Endothelial cell of umbilical vein (primary cell): ENCODE measurements at regions not wholly inside any gene's neighbourhood (a gene's known extent, or its start where the extent isn't known, plus 50 kb on each side); places are given as distances from the start of the nearest gene placed in this dataset.

Source experiments
- BruUV-seq: library from RNA; stranded (reverse); fragments of 400-500 nt; replicated peaks from 2 replicates; lab custom pipeline; 2021; lab: Mats Ljungman, UMichigan
- CTCF ChIA-PET: fragments of 300-600, 350-600 bp; sonication (Branson Sonifier 250); formaldehyde crosslinking; loops from one replicate; lab custom pipeline; 2021; ENCODE audit warnings: antibody characterized with exemption, inconsistent platforms; lab: Charles Lee
- POLR2A ChIA-PET: fragments of 300-600, 350-600 bp; sonication (Branson Sonifier 250); formaldehyde crosslinking; loops from one replicate; lab custom pipeline; 2021; ENCODE audit warnings: antibody characterized with exemption, inconsistent platforms; lab: Charles Lee
- DNase-seq: peaks from one replicate; pipeline ENCODE4 v3.0.0-alpha.2; 2011; ENCODE audit warnings: low read depth, low spot score
- FAIRE-seq: peaks from 2 replicates; lab custom pipeline; 2011; peaks lifted over from hg19 to GRCh38; lab: Jason Lieb, UNC
- H2AFZ ChIP-seq: 2 replicates; pipeline ENCODE4 v1.6.0; 2012; ENCODE audit warnings: low read depth, low read length, control low read depth, inconsistent platforms
- H3K27ac ChIP-seq: 2 replicates; pipeline ENCODE4 v1.5.1; 2011; ENCODE audit warnings: low read depth, mild to moderate bottlenecking, control low read depth, low read length, moderate library complexity; ENCODE audit not compliant: insufficient read depth
- H3K27me3 ChIP-seq, 2 experiments: 2 replicates each; pipeline versions ENCODE4 v1.6.0 to v1.6.1; 2011; ENCODE audit warnings: low read length in 2 of 2, mixed read lengths in 1 of 2; ENCODE audit not compliant: control insufficient read depth in 2 of 2, insufficient read depth in 2 of 2
- H3K36me3 ChIP-seq, 2 experiments: 2 replicates in 1 of 2; 3 replicates in 1 of 2; pipeline ENCODE4 v1.5.1; 2011; ENCODE audit warnings: low read length in 2 of 2, mild to moderate bottlenecking in 1 of 2, moderate library complexity in 1 of 2; ENCODE audit not compliant: control insufficient read depth in 2 of 2, insufficient read depth in 2 of 2; ENCODE audit errors: extremely low read depth in 1 of 2
- H3K4me1 ChIP-seq: 3 replicates; pipeline ENCODE4 v1.5.1; 2011; ENCODE audit warnings: mild to moderate bottlenecking, low read length; ENCODE audit not compliant: control insufficient read depth, insufficient read depth; ENCODE audit errors: extremely low read depth
- H3K4me2 ChIP-seq: 2 replicates; pipeline ENCODE4 v1.6.1; 2011; ENCODE audit warnings: low read length, control low read depth, mixed read lengths; ENCODE audit not compliant: insufficient read depth
- H3K4me3 ChIP-seq, 3 experiments: fragments of 200-600 bp in 1 of 3; sonication (generic), shearing (Covaris generic) in 1 of 3; replicated peaks in 1 of 3; 2 replicates each; pipeline ENCODE4 v1.5.1; 2011 to 2016; ENCODE audit warnings: control low read depth in 3 of 3, low read length in 3 of 3, mild to moderate bottlenecking in 2 of 3, inconsistent platforms in 1 of 3, low read depth in 1 of 3, moderate library complexity in 1 of 3; ENCODE audit not compliant: insufficient read depth in 1 of 3
- H3K79me2 ChIP-seq: 2 replicates; pipeline ENCODE4 v1.6.0; 2012; ENCODE audit warnings: low read length, inconsistent platforms; ENCODE audit not compliant: control insufficient read depth, insufficient read depth
- H3K9ac ChIP-seq: replicated peaks from 2 replicates; pipeline ENCODE3; 2011; ENCODE audit warnings: low read length, control low read depth; ENCODE audit not compliant: insufficient read depth; ENCODE audit errors: extremely low read depth
- H3K9me1 ChIP-seq: replicated peaks from 3 replicates; pipeline ENCODE4 v1.6.0; 2011; ENCODE audit warnings: mild to moderate bottlenecking, low read length; ENCODE audit not compliant: control insufficient read depth, insufficient read depth; ENCODE audit errors: extremely low read depth
- H3K9me3 ChIP-seq: replicated peaks from 2 replicates; pipeline ENCODE4 v1.5.1; 2012; ENCODE audit warnings: low read length, inconsistent platforms; ENCODE audit not compliant: control insufficient read depth, insufficient read depth
- H4K20me1 ChIP-seq: replicated peaks from 2 replicates; pipeline ENCODE3; 2011; ENCODE audit warnings: mild to moderate bottlenecking, low read length; ENCODE audit not compliant: control insufficient read depth, insufficient read depth; ENCODE audit errors: extremely low read depth
- CTCF ChIP-seq, 2 donors: IDR thresholded peaks; 1 replicate in 1 of 2; 2 replicates in 1 of 2; pipeline ENCODE4 v1.5.1; 2011; ENCODE audit warnings: low read length in 2 of 2, mild to moderate bottlenecking in 2 of 2, moderate library complexity in 2 of 2, control low read depth in 1 of 2, inconsistent platforms in 1 of 2, low read depth in 1 of 2; ENCODE audit not compliant: insufficient read depth in 1 of 2; ENCODE audit errors: extremely low read depth in 1 of 2
- EZH2 ChIP-seq: IDR thresholded peaks from 2 replicates; pipeline ENCODE4 v1.6.1; 2012; ENCODE audit warnings: borderline replicate concordance, low read depth, mild to moderate bottlenecking, moderate library complexity, low read length, inconsistent platforms; ENCODE audit not compliant: severe bottlenecking
- FOS ChIP-seq: IDR thresholded peaks from 2 replicates; pipeline ENCODE4 v1.6.1; 2011; ENCODE audit warnings: mild to moderate bottlenecking, low read length, moderate library complexity, borderline replicate concordance; ENCODE audit not compliant: insufficient read depth
- GATA2 ChIP-seq: IDR thresholded peaks from 2 replicates; pipeline ENCODE4 v1.7.0; 2011; ENCODE audit warnings: low read depth, mild to moderate bottlenecking, moderate library complexity, mixed read lengths, low read length; ENCODE audit not compliant: insufficient read length, insufficient read depth
- JUN ChIP-seq: IDR thresholded peaks from 2 replicates; pipeline ENCODE4 v1.6.1; 2011; ENCODE audit warnings: borderline replicate concordance, low read depth; ENCODE audit not compliant: insufficient read length, insufficient read depth
- MAX ChIP-seq: IDR thresholded peaks from 2 replicates; pipeline ENCODE4 v1.6.1; 2011; ENCODE audit not compliant: insufficient read depth, insufficient read length
- MYC ChIP-seq: IDR thresholded peaks from one replicate; pipeline ENCODE4 v1.6.1; 2011; ENCODE audit warnings: mild to moderate bottlenecking, low read depth, low read length
- POLR2A ChIP-seq: IDR thresholded peaks from 2 replicates; pipeline ENCODE4 v1.6.1; 2012; ENCODE audit warnings: low read depth, mild to moderate bottlenecking, control low read depth, low read length
- POLR2AphosphoS5 ChIP-seq: IDR thresholded peaks from 2 replicates; pipeline ENCODE4 v1.6.1; 2012; ENCODE audit warnings: low read depth, mild to moderate bottlenecking, control low read depth, low read length, moderate library complexity; ENCODE audit not compliant: insufficient read depth
- dilution Hi-C: fragments of 300-500 bp; cut with MboI; formaldehyde crosslinking; loops from one replicate; pipeline ENCODE4 v1.15.0; 2019; ENCODE audit warnings: low sequenced_read_pairs; ENCODE audit not compliant: extremely low pct_ligation_motif_present
- intact Hi-C: fragments of 100-400 bp; cut with micrococcal nuclease; formaldehyde crosslinking; loops from one replicate; pipeline ENCODE4 v1.10.0; 2022

GRCh38 chr3:20480786-20481365 is 294.9 kb upstream of the SGO1 start:
- peaks cover 4% of the 10 kb centered on the region for H3K9me3 ChIP-seq
- TF ChIP-seq EZH2 (no peak), GATA2 (peak; percentile 87), JUN (peak; percentile 72), FOS (peak; percentile 66), MYC (no peak), POLR2A (peak; percentile 52), MAX (no peak), CTCF (IDR thresholded peaks at IDR 0.05; ENCODE audit: extremely low read depth in 1 of 2, insufficient read depth in 1 of 2, low read depth in 1 of 2, low read length in 2 of 2) (no peak), POLR2AphosphoS5 (peak; percentile 70)
- peak overlapping the region; percentile 43 for H2AFZ ChIP-seq
- no peaks in the 10 kb centered on the region for H3K36me3 ChIP-seq
- peak overlapping the region; percentile 18 for H3K9ac ChIP-seq
- intact Hi-C loops = loop anchor here (1.0 kb wide), 4 partner anchors 19 to 955 kb away; partner anchors contain the start of gene RAB5A
- H3K27me3 ChIP-seq = no peaks in the 10 kb centered on the region
- no peaks in the 10 kb centered on the region for H3K79me2 ChIP-seq
- H3K27ac ChIP-seq = peak overlapping the region; percentile 81
- H4K20me1 ChIP-seq = no peaks in the 10 kb centered on the region
- FAIRE-seq (peak; percentile 90), DNase-seq (peak; percentile 94)
- peak overlapping the region in 1 of 3 experiments; percentile 30 for H3K4me3 ChIP-seq
- ChIA-PET POLR2A (interaction anchor here (0.6 kb wide), 1 partner anchor 515 kb away, joined by 3 read pairs; no protein-coding TSS in a partner anchor), CTCF (interaction anchor here (0.6 to 1.9 kb wide), 9 partner anchors 9 to 362 kb away, joined by 3 to 6 read pairs (median 3); no protein-coding TSS in a partner anchor)
- H3K4me2 ChIP-seq = peak overlapping the region; percentile 90
- BruUV-seq = no TSS peak
- no peaks in the 10 kb centered on the region for H3K9me1 ChIP-seq
- peaks cover 33% of the 10 kb centered on the region for H3K4me1 ChIP-seq
- dilution Hi-C loops = no loop called here
